CD4-positive, alpha-beta T cell treated with Interferon alpha-2 for 1 hour (primary cell): ENCODE measurements at regions not wholly inside any gene's neighbourhood (a gene's known extent, or its start where the extent isn't known, plus 50 kb on each side); places are given as distances from the start of the nearest gene placed in this dataset.

Experiments
- DNase-seq, 2 donors: peaks; one replicate each; pipeline ENCODE4 v3.0.0-alpha.2; 2020 to 2022

DNA sequence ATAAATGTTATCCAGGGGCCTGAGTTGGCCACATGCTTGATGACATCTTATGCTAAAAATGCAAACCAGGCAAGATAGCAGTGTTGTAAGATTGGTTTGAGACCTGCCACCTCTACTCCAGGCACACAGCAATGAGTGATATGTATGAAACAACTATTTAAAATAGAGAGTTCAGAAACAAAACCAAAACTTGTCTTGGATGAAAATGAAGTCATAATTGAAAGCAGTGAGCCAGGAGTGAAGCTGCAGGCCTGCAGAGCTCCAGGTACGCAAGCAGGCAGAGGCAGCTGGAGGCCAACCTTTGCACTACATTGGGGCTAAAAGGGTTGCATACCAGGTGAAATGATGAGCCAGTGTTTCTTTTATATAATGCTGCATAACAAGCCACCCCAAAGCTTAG is 89.2 kb upstream of the SPATS2L start:
- DNase-seq, result no peak

DNA sequence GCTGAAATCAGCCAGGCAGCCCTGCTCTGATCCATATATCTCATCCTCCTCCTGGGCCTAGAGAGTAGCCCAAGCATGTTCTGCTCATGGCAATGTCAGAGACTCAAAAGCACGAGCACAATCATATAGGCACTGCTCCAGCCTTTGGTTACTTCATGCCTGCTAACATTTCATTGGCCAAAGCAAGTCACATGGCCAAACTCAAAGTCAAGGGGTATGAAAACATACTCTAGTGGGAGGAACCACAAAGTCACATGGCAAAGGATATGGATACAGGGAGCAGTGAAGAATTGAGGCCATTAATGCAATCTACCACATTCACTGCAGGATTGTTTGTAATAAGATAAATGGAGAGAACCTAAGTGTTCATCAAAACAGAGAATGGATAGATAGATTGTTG is 87.8 kb upstream of the SPATS2L start:
- no peak for DNase-seq

DNA sequence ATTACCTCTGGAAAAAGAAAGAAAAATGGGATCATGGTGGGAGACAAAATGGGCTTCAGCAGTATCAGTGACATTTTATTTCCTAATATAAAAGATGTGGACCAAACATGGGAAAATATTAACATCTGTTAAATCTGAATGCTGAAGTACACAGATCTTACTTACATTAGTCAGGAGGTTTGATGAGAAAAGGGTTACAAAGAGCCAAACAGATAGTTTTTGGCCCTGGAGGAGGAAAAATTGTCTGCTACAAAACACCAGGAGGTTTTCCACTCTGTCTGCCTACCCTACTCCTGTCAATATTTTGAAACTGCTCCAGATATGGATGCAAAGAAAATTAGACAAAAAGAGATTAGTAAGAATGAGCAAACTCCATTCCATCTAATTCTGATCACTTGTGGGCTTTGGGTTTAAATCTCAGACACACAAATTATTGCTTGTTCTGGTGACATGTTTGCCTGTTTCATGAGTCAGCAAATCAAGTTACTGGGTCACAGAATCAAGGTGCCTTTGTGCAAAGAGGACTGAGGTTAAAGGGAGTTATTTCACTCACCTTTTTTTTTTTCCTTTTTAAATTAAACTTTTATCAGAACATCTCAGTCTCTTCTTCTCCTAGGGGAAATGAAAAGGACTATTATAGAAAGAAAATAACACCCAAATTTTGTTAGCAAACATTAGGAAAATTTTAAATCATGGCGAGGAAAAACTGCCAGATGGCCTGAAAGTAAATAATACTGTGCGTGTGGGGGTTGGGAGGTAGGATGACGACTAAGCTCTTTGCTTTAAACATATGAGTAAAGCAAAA is 87.0 kb upstream of the SPATS2L start:
- no peak for DNase-seq

DNA sequence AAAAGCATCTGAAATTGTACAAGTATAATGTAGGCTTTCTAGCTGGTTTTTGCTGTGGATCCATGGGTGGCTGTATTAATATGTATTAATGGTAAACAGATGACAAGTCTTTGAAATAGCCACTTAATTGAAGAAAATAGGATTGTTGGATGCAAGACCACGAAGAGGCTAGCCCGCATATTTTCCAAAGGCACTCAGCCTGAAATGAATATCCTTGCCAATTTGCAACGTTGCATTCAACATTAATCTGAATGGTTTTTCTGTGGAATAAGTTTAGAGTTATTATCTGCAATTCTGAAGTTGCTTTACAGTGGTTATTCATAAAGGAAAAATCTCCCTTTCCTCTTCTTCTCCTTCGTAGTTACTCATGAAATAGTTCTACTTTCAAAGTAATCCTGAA is 86.2 kb upstream of the SPATS2L start:
- no peak for DNase-seq

DNA sequence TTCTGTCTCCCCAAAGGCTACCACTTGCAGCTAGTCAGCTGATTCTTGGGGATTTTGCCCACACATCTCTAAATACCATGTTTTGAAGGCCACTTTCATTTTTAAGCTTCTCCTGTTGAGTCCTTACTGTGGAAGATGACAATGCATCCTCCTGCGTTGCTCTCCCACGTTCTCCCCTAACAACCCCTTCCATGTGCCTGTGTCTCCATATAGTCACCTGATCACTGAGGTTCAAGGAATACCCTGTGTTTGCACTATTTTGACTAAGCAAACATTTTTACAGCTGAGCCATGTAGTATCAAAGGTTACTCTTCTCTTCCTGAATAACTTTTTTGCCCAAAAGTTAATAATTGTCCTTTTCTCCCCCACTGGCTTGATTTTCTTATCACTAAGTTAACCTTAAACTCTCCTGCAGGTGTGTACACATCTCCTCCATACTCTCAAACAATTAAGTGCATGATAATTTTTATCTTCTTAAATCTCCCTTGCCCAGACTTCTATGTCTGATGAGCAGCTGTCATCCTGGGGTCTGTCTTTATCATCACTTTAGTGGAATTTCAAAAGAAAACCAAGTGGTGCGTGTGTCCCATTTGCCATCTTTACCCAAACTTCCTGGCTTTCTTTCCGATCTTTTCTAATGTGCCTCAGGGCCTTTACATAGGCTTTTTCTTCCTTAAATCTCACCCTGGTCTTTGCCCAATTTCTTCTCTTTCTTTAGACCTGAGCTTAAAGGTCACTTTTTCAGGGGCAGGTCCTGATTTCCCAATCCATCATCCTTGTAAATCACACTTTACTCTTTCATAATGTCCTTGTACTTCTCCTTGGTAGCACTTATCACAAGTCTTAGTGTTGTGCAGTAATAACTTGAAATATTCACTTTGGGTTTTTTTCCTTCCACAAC is 85.2 kb upstream of the SPATS2L start:
- DNase-seq, result no peak

DNA sequence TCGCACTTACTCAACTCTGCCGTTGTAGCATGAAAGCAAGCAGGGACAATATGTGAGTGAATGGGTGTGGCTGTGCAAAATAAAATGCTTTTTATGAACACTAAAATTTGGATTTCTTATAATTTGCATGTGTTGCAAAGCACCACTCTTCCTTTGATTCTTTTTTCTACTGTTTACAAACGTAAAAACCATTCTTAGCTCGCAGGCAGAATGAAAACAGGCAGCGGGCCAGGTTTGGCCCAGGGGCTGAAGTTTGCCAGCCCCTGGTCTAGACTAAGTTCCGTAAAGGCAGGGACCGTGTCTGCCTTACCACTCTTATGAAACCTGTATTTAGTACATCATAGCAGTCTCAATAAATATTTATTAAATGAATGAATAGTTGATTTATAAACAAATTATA is 83.7 kb upstream of the SPATS2L start:
- no peak for DNase-seq

DNA sequence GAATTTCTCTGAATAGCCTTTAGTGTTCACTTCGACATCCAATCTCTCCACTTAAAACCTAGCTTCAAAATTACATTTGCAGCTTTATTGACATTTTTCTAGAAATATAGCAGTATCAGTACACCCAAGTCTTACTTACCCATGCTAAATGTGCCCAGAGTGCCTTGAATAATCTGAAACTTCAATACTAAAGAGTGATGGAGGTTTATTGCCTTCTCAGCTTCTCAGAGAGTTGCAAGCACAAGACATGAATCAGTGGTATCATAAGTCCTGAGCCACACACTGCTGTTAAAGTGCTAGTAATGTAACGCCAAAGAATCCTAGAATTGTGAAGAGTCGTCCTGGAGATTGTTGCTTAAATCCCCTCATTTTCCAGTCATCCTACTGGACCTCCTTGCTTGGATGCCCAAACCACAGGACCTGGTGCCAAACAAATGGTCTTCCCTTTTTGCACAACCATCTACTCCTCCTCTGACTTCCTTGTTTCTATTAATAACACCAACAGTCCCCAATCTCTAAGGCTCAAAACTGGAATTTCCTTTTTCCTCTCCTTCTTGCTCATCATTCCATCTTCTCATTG is 83.2 kb upstream of the SPATS2L start:
- no peak for DNase-seq

DNA sequence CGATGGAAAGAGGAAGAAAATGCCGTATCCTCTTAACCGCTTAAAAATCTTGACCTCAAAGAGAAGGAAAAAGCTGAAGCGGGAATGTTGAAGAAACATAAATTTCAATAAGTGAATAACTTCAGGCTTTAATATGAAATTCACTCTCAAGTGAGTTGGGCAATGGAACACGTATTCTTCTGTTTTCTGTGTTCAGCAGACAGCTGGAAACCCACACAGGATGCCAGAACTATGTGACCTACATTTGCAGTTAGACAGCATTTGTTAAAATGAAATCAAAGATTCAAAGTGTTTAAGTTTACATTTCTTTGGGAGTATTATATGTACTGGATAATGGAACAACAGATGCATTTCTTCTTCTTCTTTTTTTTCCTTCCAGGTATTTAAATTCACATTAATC is 80.5 kb upstream of the SPATS2L start:
- DNase-seq, result no peak

DNA sequence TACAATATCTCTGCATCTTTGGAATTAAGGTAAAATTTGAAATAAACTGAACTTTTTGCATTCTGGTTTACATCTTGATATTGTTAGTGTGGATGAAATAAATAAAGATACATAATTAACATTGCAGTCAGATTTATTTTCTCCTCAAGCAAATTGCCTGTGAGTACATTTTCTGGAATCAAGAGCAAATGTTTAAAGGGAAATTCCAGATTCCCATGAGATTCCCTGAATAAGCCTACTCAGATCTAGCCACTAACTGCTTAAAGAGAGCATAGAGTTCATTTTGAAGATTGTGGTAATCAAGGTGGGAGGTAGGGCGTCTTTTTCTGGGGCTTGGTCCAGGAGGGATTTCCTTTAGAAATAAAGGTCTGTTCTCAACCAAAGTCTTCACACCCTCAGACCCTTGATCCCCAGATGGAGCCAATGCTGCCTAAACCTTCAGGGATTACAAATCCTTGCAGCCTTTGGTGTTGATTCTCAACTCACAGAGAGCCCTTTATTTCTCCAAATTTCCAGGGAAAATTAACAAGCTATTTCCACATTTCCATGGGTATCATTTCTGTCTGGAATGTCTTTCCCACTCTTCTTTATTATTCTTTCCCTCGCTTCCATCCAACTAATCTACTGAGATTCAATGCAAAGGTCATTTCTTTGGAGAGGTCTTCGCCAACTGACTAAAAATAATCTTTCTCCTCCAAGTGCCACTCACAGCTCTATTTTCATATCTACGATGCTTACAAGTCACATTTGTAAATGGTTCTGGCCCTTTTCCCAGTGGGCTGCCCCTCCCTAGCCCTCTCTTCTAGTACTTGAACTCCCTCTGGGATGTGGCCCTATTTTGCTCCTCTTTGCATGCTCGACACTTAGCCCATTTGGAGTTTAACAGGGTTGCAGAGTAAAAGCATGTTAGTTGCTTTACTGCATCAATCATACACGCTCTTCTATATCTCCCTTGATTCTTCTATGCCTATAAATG is 79.8 kb upstream of the SPATS2L start:
- DNase-seq, result no peak

DNA sequence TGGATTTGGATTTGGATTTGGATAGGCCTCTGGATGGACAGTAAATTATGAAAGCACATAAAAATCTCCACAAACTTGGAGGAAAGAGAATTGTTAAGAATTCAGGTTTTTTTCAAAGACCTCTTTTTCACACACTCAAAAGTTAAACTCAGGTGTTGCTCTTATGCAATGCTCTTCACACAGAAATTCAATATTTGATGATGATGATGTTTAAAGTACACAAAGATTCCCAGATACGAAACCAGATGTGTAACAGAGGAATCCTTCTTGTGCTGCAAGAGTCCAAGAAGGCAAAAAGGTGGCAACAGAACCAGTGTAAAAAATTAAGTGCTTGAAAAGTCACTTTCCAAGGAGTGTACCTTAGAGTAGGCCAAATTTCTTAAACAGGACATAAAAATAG is 75.8 kb upstream of the SPATS2L start:
- no peak for DNase-seq

DNA sequence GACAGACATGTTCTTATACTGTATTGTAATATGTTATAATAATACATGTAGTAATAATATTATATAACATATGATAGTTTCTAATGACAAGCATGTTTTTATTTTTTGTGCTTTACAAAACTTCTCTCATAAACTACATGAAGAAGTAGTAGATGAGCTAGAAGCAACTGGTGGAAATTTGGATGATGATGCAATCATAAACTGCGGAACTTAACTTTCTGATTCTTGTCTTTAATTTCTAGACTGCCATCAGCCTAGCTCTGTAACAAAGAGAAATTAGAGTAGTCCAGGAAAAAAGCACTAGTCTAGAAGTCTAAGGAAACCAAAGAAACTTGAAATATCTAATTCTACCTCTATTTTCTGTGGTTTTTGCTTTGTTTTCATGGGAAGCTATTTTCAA is 71.0 kb upstream of the SPATS2L start:
- DNase-seq, result no peak

DNA sequence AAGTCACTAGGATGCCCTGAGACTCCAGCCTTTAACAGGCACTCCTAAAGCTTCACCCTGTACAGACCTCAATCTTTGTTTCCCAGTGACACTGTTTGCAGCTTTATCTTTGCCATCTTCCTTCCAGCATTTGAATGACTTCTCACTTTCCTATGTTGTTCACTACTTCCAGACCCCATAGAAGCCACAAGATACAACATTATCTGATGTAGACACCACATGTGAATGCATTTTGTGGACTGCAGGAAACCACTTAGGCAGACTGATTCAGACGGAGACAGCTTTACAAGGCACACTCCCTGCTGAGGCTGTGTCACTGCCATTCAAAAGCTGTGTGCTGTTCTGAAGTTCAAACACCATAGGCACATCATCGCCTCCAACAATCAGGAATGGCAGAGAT is 67.3 kb upstream of the SPATS2L start:
- DNase-seq, result no peak

DNA sequence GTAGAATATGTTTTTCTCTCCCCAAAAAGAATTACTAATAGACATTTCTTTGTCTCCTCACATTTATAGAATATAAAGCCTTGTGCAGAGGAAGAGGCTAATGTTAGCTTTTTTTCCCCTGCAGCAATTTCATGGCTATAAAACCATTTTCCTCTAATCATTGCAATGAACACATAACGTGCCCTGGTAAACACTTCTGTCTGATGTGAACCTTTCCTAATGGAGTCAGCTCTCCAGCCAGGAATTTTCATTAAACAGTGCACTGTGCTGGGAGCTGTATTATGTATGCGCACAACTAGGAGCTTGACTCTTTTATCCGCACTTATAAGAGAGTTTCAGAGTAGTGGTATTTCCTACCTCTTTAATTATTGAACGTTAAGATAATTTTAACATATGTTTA is 63.9 kb upstream of the SPATS2L start:
- no peak for DNase-seq

DNA sequence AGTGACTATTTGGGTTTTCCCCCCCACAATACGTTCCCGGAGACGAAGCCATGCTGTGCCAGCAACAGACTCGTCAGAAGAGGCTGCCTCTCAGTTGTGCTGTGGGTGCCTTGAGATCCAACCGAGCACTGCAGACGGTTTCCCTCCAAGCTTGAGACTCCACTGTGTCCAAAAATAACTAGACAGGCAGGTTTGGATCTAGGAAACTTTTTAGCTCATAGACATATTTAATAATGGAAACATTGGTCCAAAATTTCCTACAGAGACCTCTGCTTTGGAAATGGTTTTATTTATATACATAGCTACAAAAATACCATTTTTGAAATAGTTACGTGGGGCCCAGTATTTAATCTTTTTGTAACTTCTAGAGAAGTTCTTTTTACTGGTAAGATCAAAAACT is 63.1 kb upstream of the SPATS2L start:
- DNase-seq, result no peak

DNA sequence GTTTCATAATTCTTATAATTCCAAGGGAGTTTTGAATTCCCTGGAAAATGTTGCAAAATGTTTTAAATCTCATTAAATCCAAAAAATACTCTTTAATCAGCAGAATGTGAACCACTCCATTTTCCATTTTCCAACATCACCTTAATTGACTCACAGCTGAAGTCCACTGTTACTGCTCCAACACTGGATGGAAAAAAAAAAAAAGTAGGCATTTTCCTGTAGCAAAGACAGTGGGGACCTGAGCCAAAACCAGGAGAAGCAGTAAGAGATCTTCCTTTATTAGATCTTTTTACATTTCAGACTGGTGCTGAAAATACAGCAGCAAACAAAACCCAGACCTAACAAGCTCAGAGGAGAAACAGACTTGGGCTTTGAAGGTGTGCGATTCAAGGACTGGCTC is 62.4 kb upstream of the SPATS2L start:
- no peak for DNase-seq

DNA sequence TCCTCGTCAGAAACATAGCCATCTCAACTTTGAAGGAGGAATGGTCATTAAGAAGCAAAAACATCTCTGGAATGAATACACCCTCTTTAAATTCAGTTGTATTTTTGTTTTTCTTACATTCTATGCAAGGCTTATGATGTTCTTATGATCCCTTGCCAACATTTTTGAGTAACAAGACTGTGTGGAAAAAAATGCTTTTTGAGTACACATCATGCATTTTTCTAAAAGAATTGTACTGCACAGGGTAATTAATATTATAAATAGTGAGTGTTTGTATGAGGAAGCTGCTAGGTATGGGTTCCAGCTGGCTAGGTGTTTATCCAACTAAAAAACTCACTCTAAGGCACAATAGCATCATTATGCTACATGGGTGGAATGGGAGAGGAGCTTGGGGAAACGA is 59.0 kb upstream of the SPATS2L start:
- no peak for DNase-seq

DNA sequence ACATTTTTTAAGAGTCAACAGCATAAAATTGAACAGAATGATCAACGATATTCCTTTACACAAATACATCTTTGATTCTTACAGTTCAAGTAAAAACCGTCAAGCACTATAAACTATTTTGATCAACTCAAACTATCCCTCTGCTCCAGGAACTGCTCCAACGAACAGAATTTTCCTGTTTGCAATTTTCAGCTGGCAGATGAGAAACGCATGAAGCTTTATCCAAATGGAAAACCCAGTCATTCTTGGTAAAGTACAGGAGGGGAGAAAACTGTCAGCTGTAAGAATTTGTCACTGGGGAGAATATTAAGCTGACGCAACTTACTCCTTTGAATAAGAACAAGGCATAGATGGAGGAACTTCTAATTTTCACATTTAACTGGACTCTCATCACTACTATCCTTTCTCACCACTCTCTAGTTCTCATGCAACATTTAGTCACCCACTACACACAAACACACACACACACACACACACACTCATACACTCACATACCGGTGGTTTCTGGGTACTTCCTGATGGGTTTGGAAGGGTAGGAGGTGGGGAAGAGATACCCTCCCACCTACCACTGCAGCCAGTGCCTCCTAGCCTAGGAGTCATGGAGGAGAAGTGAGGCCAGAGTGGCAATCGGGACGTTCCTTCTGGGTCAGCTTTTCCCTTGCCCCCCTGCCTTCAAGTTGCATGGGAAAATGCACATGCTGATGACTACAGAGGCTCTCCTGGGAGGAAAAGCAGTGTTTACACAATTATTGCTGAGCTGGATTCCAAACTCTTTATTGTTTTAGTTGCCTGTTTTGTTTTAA is 54.0 kb upstream of the SPATS2L start:
- no peak for DNase-seq

DNA sequence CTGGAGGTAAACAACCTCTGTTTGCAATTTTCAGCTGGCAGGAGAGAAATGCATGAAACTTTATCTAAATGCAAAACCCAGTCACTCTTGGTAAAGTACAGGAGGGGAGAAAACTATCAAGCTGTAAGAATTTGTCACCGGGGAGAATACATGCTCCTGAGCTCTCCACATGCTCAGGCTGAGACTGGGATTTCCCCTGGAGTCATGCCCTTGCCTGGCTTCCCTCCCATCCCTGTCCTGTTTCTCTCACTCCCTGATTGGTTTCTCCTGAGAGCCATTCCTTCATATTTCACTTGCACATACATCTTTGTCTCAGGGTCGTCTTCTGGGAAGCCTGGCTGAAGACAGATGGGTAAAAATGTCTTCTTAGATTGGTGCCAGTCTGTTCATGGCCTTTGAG is 52.9 kb upstream of the SPATS2L start:
- DNase-seq, result no peak

DNA sequence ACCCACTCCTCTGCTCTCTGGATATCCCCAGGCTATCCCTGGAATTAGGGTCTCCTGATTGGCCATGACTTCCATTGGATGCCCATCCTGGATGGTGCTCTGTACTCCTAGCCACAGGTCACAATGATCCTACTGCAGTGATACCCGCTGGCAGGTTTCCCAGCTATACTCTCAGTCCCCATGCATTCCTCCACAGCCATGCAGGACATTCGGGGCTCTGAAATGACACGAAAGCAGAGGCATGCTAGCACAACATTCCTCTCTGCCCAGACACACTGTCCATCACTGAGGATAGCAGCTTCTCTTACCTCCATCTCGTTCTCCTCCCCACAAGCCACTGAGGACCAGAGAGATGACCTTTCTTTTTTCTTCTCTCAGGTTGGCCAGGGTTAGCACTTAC is 51.7 kb upstream of the SPATS2L start:
- no peak for DNase-seq

DNA sequence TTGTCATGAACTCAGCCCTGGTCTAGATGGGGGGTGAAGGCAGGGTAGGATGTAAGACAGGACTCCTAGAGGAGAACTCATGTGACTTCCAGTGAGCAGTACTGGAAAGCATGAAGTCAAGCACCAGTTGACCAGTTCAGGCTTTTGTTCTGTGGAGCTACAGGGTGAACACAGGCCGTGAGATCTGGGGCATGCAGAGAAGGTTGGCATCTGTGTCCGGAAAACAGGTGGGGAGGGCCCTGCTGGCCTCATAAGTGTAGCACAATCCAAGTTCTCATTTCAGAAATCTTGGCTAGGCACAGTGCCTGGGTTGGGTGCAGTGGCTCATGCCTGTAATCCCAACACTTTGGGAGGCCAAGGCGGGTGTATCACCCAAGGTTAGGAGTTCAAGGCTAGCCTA is 50.9 kb upstream of the SPATS2L start:
- no peak for DNase-seq
